ENCODE measurements at regions not wholly inside any gene's neighbourhood (a gene's known extent, or its start where the extent isn't known, plus 50 kb on each side); places are given as distances from the start of the nearest gene placed in this dataset.

- no peak for TF ChIP-seq CTCF (IDR thresholded peaks at IDR 0.05; ENCODE audit: low read depth, low read length, missing control alignments)
- DNase-seq (ENCODE audit: extremely low read depth, low read depth) = no peak
- H3K4me3 ChIP-seq (replicated peaks; ENCODE audit: low read depth, low read length) = no peak overlapping the region
Observed at GRCh38 chr14:34254031-34254430, 208.0 kb downstream of the SPTSSA start.

GRCh38 chr14:34252227-34252626, 209.8 kb downstream of the SPTSSA start:
- DNase-seq (ENCODE audit: extremely low read depth, low read depth) = no peak
- no peak for TF ChIP-seq CTCF (IDR thresholded peaks at IDR 0.05; ENCODE audit: low read depth, low read length, missing control alignments)
- no peak overlapping the region for H3K4me3 ChIP-seq (replicated peaks; ENCODE audit: low read depth, low read length)

- DNase-seq (ENCODE audit: extremely low read depth, low read depth) = no peak
- no peak overlapping the region for H3K4me3 ChIP-seq (replicated peaks; ENCODE audit: low read depth, low read length)
Observed at GRCh38 chr14:34251662-34252061, 210.4 kb downstream of the SPTSSA start.

GRCh38 chr14:34250959-34251358, 211.1 kb downstream of the SPTSSA start:
- TF ChIP-seq CTCF (IDR thresholded peaks at IDR 0.05; ENCODE audit: low read depth, low read length, missing control alignments) = no peak
- H3K4me3 ChIP-seq (replicated peaks; ENCODE audit: low read depth, low read length) = no peak overlapping the region
- no peak for DNase-seq (ENCODE audit: extremely low read depth, low read depth)

More at GRCh38 chr14:34251662-34252061, 210.4 kb downstream of the SPTSSA start:
- no peak for TF ChIP-seq CTCF (IDR thresholded peaks at IDR 0.05; ENCODE audit: low read depth, low read length, missing control alignments)

GRCh38 chr14:34247605-34248004, 214.4 kb downstream of the SPTSSA start:
- no peak for TF ChIP-seq CTCF (IDR thresholded peaks at IDR 0.05; ENCODE audit: low read depth, low read length, missing control alignments)
- DNase-seq (ENCODE audit: extremely low read depth, low read depth) = no peak
- no peak overlapping the region for H3K4me3 ChIP-seq (replicated peaks; ENCODE audit: low read depth, low read length)

GRCh38 chr14:34246206-34246605, 215.8 kb downstream of the SPTSSA start:
- no peak for TF ChIP-seq CTCF (IDR thresholded peaks at IDR 0.05; ENCODE audit: low read depth, low read length, missing control alignments)
- H3K4me3 ChIP-seq (replicated peaks; ENCODE audit: low read depth, low read length) = no peak overlapping the region
- DNase-seq (ENCODE audit: extremely low read depth, low read depth) = no peak

- no peak for DNase-seq (ENCODE audit: extremely low read depth, low read depth)
- H3K4me3 ChIP-seq (replicated peaks; ENCODE audit: low read depth, low read length) = no peak overlapping the region
- no peak for TF ChIP-seq CTCF (IDR thresholded peaks at IDR 0.05; ENCODE audit: low read depth, low read length, missing control alignments)
Observed at GRCh38 chr14:34243401-34243800, 218.6 kb downstream of the SPTSSA start.
